HG03378 (cell line): ENCODE measurements at regions not wholly inside any gene's neighbourhood (a gene's known extent, or its start where the extent isn't known, plus 50 kb on each side); places are given as distances from the start of the nearest gene placed in this dataset.

Experiments used
- ATAC-seq: cut with Tn5 transposase; IDR thresholded peaks from one replicate; pipeline ENCODE4 v1.9.1; 2021; ENCODE audit warnings: mild to moderate bottlenecking, moderate library complexity; ENCODE audit not compliant: unreplicated experiment

- no peak for ATAC-seq
Measured at GRCh38 chr11:25860677-25861450, 471.1 kb upstream of the ANO3 start.

DNA sequence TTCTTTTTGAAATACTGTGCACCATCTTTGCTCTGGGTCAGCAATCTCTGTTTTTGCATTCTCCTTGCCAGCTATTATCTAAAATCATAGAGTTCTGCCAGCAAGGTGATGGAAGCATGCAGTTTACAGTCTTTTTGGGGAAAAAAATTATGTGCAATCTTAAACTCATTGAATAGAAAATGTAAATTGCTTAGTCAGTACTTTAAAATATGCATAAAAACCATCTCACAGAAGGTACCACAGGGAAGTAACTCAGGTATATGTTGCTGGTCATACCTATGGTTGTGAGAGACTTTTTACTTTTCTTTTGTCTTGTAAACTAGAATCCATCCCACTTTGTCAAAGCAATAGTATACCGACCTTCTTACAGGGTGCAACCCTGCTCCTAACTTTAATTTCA, 469.8 kb upstream of the ANO3 start:
- no peak for ATAC-seq

DNA sequence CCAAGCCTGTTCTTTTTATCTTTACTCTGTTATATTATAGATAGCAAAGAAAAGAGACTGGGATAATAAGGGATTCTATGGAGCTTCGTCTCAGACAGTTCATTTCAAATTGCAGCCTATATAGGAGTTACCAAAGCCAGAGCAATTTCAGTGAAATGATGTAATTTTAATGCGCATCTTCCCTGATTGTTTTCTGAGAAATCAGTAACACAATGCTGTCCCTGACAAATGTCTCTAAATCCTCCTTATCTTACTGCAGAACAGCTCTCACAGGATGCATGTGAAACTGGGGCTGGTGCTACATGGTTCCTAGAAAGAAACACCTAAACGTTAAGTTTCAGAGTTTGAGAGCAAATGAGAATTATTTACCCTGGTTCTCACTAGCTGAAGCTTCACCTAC, 467.9 kb upstream of the ANO3 start:
- no peak for ATAC-seq

GRCh38 chr11:25876456-25876965, 455.4 kb upstream of the ANO3 start:
- no peak for ATAC-seq

DNA sequence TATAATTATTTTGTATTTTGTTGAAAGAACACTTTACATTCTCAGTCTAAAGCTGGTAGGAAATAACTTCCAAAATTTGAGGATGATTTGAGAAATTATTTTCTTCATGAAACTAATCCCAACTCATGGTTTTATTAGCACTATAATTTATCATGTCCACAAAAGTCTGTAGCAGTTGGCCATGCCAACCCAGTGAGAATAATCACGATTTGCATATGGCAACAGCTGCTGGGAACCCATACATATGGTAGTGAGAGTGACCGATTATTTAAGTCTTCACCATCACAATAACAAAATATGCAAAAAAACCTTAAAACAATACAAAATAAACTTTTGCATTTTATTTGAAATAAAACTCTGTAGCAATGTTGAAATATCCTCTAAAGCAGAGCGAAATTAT, 445.9 kb upstream of the ANO3 start:
- ATAC-seq, result no peak

GRCh38 chr11:25890626-25891260, 441.2 kb upstream of the ANO3 start:
- no peak for ATAC-seq

DNA sequence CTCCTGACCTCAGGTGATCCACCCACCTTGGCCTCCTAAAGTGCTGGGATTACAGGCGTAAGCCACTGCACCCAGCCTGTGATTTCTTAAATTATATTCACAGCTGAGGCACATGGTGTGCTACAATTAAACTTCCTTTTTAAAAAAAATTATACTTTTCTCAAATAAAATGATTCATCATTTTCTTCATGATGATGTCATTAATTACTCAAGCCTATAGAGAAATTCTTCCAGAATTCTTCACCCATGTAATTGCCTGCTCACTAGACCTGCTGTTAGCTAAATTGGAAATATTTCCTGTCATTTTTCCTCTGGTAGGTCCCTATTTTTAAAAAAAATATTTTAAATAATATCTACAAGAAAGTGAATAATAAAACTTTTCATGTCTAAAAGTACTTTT, 440.0 kb upstream of the ANO3 start:
- no peak for ATAC-seq

- ATAC-seq, result no peak
Measured at GRCh38 chr11:25899617-25900160, 432.2 kb upstream of the ANO3 start.

DNA sequence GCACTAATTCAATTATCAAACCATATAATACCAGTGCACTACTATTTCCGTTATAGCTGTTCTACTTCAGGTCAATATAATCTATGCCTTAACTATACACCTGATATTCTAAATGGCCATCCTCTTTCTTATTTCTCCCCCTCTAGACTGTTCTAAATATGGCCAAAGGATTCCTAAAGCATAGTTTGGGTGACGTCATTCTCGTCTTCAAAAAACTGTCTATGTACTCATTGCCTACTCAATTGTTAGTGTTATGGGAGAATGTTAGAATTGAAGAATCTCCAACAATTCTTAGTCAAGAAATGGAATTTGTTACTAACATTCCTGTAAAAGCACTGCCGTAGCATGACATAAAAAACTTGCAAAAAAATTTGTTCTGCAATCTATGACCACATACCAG, 431.1 kb upstream of the ANO3 start:
- ATAC-seq, result no peak

DNA sequence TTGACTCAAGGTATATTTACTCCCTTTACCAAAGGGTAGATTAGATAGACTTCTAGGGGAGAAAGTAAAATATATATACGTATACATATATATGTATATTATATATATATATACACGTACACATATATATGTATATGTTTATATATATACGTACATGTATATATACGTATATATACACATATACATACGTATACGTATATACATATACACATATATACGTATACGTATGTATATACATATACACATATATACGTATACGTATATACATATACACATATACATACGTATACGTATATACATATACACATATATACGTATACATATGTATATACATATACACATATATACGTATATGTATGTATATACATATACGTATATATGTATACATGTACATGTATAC, 430.5 kb upstream of the ANO3 start:
- ATAC-seq, result no peak

- no peak for ATAC-seq
Measured at GRCh38 chr11:25902476-25902875, 429.5 kb upstream of the ANO3 start.

- no peak for ATAC-seq
Measured at GRCh38 chr11:25908726-25909125, 423.2 kb upstream of the ANO3 start.

DNA sequence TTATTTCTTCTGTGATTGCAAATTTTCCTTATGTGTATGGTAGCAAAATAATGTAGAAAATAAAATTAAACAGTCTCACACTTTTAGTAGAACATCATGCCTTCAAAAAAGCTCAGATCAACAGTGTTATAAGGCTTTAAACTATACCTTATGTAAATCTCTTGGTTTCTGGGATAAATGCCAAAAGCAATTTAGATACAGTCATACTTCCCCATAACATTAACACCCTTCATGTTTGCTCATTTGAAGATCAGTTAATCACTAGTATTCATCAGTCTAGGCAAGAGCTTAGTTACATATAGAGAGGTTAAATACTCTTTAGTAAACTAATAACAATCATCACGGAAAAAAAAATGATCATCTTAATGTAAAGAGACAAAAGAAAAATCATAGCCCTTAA, 421.8 kb upstream of the ANO3 start:
- ATAC-seq, result no peak

DNA sequence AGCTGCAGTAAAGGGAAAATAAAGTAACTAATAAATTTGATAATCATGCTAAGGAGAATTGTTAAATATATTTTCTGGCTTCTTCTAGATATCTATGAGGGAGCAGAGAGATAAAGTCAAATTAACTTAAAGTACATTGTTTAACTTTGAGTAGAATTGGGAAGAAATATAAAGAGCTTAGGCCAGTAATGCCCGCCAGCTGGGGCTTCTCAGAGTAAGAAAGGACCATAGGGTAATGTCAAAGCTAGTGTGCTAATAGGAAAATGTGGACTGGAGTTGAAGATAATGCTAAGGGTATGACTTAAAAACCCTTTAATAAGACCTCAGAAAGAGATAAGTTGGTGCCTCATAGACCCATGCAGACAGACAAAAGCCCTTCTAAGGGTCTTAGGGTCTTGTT, 411.6 kb upstream of the ANO3 start:
- ATAC-seq, result no peak

DNA sequence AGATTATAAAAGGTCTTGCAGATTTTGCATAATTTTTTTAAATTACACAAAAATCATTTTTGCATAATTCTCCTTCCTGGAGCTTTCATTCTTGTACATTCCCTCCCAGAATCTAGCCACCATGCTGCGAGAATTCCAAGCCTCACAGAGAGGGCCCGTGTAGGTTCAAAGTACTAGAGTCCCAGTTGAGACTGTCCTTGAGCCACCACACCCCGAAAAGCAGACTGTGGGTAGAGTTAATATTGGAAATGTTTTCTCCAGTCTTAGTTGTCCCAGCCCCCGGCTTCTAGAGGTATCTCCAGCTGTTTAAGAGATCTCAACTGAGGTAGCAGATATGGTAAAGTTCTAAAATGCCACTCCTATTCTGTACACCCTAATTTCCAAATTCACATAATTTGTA, 407.3 kb upstream of the ANO3 start:
- no peak for ATAC-seq

- ATAC-seq, result no peak
Measured at GRCh38 chr11:25925359-25925758, 406.6 kb upstream of the ANO3 start.

GRCh38 chr11:25927411-25927953, 404.4 kb upstream of the ANO3 start:
- ATAC-seq, result no peak

DNA sequence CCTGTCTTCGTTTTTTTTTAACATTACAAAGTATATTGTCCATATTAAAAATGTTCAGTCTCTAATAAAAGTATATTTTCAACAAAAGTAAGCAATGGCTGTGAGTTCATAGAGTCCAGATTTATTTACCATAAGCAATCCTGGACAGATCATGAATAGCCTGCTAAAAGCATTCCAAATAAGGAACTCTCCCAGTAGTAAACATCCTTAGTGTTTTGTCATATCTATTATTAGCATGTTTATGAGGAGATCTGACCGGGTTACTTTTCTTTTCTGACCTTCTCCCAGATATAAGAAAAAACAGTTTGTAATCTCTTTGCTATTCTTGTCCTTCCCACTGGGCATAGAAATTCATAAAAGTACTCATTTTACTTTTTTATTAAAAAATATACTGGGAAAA, 403.9 kb upstream of the ANO3 start:
- ATAC-seq, result no peak

GRCh38 chr11:25938952-25939351, 393.0 kb upstream of the ANO3 start:
- ATAC-seq, result no peak

DNA sequence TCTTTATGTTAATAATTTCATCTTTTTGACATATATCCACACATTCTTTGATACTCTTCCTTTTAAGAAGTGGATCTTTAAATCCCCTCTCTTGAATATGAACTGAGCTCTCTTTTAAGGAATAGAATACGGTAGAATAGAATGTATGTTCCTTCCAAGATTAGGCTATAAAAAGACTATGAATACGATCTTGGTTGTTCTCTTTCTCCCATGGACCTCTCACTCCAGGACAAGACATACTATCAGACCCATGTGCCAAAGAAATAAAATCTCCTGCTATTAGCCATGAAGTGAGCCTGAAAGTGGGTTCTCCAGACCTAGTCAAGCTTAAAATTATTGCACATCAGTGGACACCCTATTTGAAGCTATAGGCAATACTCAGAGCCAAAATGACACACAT, 392.2 kb upstream of the ANO3 start:
- no peak for ATAC-seq

GRCh38 chr11:25941353-25941752, 390.6 kb upstream of the ANO3 start:
- ATAC-seq, result no peak

DNA sequence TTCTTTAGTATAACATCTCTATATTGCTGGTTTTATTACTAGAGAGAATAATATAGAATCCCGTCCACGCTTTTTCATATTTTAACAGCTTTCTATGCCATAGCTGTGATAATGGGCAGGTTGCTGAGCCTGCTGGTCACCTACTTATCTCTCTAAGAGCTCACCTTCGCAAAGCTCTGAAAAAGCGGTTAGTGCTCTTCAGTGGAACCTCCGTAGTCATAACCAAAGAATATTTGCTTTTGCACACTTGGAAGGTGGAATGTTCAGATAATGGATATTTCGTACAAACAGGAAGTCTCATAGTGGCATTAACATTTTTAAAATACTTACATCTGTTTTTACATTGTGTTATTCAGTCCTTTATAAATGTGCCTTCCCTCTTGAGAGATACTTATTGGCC, 388.9 kb upstream of the ANO3 start:
- no peak for ATAC-seq
